ENCODE measurements at regions not wholly inside any gene's neighbourhood (a gene's known extent, or its start where the extent isn't known, plus 50 kb on each side); places are given as distances from the start of the nearest gene placed in this dataset.

GRCh38 chr12:97877404-97877803 is 414.8 kb downstream of the RMST start:
- TF ChIP-seq CTCF (IDR thresholded peaks at IDR 0.05; ENCODE audit: low read depth, low read length): no peak
- TF ChIP-seq EZH2phosphoT487 (IDR thresholded peaks at IDR 0.05; ENCODE audit: low read depth): no peak

Data from OCI-LY3 (cell line).